Hepatocyte (in vitro differentiated cells): ENCODE measurements at regions not wholly inside any gene's neighbourhood (a gene's known extent, or its start where the extent isn't known, plus 50 kb on each side); places are given as distances from the start of the nearest gene placed in this dataset.

Experiments used
- CTCF ChIP-seq: fragments of 200-600 bp; sonication (generic); IDR thresholded peaks from 2 replicates; pipeline ENCODE4 v1.5.1; 2016; ENCODE audit warnings: antibody characterized with exemption, mild to moderate bottlenecking; ENCODE audit not compliant: poor library complexity
- EZH2 ChIP-seq: fragments of 200-600 bp; sonication (generic); IDR thresholded peaks from 2 replicates; pipeline ENCODE4 v1.6.1; 2016; ENCODE audit warnings: antibody characterized with exemption, mild to moderate bottlenecking, borderline replicate concordance

- no peak for TF ChIP-seq CTCF
- no peak for TF ChIP-seq EZH2
Observed at GRCh38 chr6:82068721-82069120, 178.8 kb downstream of the IBTK start.
